HG03196 (cell line): ENCODE measurements at regions not wholly inside any gene's neighbourhood (a gene's known extent, or its start where the extent isn't known, plus 50 kb on each side); places are given as distances from the start of the nearest gene placed in this dataset.

Experiments
- ATAC-seq: cut with Tn5 transposase; IDR thresholded peaks from one replicate; pipeline ENCODE4 v1.9.1; 2021; ENCODE audit not compliant: unreplicated experiment

GRCh38 chr18:37734406-37734805 is 168.8 kb upstream of the CELF4 start:
- ATAC-seq, result no peak

GRCh38 chr18:37729716-37730115 is 164.1 kb upstream of the CELF4 start:
- ATAC-seq, result no peak

- no peak for ATAC-seq
These were observed 158.6 kb upstream of the CELF4 start for GRCh38 chr18:37724206-37724605.

GRCh38 chr18:37721544-37722522 is 156.2 kb upstream of the CELF4 start:
- no peak for ATAC-seq

GRCh38 chr18:37720663-37721062 is 155.1 kb upstream of the CELF4 start:
- no peak for ATAC-seq

GRCh38 chr18:37717656-37718055 is 152.1 kb upstream of the CELF4 start:
- ATAC-seq, result no peak

- ATAC-seq, result no peak
These were observed 151.5 kb upstream of the CELF4 start for GRCh38 chr18:37717098-37717497.

- ATAC-seq, result no peak
These were observed 150.6 kb upstream of the CELF4 start for GRCh38 chr18:37716106-37716735.

GRCh38 chr18:37714691-37715090 is 149.1 kb upstream of the CELF4 start:
- no peak for ATAC-seq

- ATAC-seq, result no peak
These were observed 147.2 kb upstream of the CELF4 start for GRCh38 chr18:37712776-37713175.

GRCh38 chr18:37711766-37712505 is 146.3 kb upstream of the CELF4 start:
- ATAC-seq, result no peak

GRCh38 chr18:37710726-37711125 is 145.1 kb upstream of the CELF4 start:
- no peak for ATAC-seq

GRCh38 chr18:37709740-37710139 is 144.1 kb upstream of the CELF4 start:
- no peak for ATAC-seq

GRCh38 chr18:37705016-37705415 is 139.4 kb upstream of the CELF4 start:
- no peak for ATAC-seq

GRCh38 chr18:37702841-37703240 is 137.2 kb upstream of the CELF4 start:
- ATAC-seq, result no peak

GRCh38 chr18:37701967-37702366 is 136.4 kb upstream of the CELF4 start:
- no peak for ATAC-seq

- ATAC-seq, result no peak
These were observed 133.0 kb upstream of the CELF4 start for GRCh38 chr18:37698508-37699040.

GRCh38 chr18:37694516-37694915 is 128.9 kb upstream of the CELF4 start:
- ATAC-seq, result no peak

- no peak for ATAC-seq
These were observed 125.6 kb upstream of the CELF4 start for GRCh38 chr18:37691162-37691561.

- no peak for ATAC-seq
These were observed 124.2 kb upstream of the CELF4 start for GRCh38 chr18:37689841-37690240.

GRCh38 chr18:37684590-37684989 is 119.0 kb upstream of the CELF4 start:
- ATAC-seq, result no peak
